Esophagus muscularis mucosa (tissue), 4 donors: ENCODE measurements at regions not wholly inside any gene's neighbourhood (a gene's known extent, or its start where the extent isn't known, plus 50 kb on each side); places are given as distances from the start of the nearest gene placed in this dataset.
"Not testable (repeated sequence)": the region's sequence is repeated elsewhere in the genome, so short reads cannot be mapped to it uniquely, and the experiment has no call there.

Experiments used
- DNase-seq: peaks from one replicate; pipeline ENCODE4 v3.0.0-alpha.2; 2017; ENCODE audit errors: extremely low spot score
- H3K27ac ChIP-seq, 4 donors: fragments of 200-600 bp; sonication (generic); replicated peaks in 1 of 4; 1 replicate in 3 of 4; 2 replicates in 1 of 4; pipeline ENCODE4 v1.5.1; 2016 to 2019; ENCODE audit warnings: mild to moderate bottlenecking in 1 of 4
- H3K27me3 ChIP-seq, 4 donors: fragments of 200-600 bp; sonication (generic); one replicate each; pipeline versions ENCODE4 v1.5.1 to v1.6.0; 2016 to 2019
- H3K36me3 ChIP-seq, 4 donors: fragments of 200-600 bp; sonication (generic); one replicate each; pipeline ENCODE4 v1.5.1; 2016 to 2019
- H3K4me1 ChIP-seq, 4 donors: fragments of 200-600 bp; sonication (generic); one replicate each; pipeline ENCODE4 v1.5.1; 2016 to 2019
- H3K4me3 ChIP-seq, 4 donors: fragments of 200-600 bp; sonication (generic); 1 replicate in 2 of 4; 2 replicates in 2 of 4; pipeline ENCODE4 v1.5.1; 2016 to 2019; ENCODE audit warnings: mild to moderate bottlenecking in 4 of 4, moderate library complexity in 1 of 4
- H3K9me3 ChIP-seq, 4 donors: fragments of 200-600 bp; sonication (generic); 1 replicate in 3 of 4; 2 replicates in 1 of 4; pipeline ENCODE4 v1.5.1; 2016 to 2019
- CTCF ChIP-seq, 3 experiments: fragments of 200-600 bp in 2 of 3; fragments of 450-650 bp in 1 of 3; sonication (generic) in 2 of 3; IDR thresholded peaks; one replicate each; pipeline ENCODE4 v1.5.1; 2017 to 2019; ENCODE audit warnings: antibody characterized with exemption in 3 of 3, mild to moderate bottlenecking in 2 of 3, moderate library complexity in 1 of 3
- EP300 ChIP-seq: sonication (generic); formaldehyde crosslinking; IDR thresholded peaks from one replicate; pipeline ENCODE4 v1.6.1; 2017; ENCODE audit warnings: antibody characterized with exemption
- POLR2A ChIP-seq: fragments of 450-650 bp; IDR thresholded peaks from one replicate; pipeline ENCODE4 v1.6.1; 2017; ENCODE audit warnings: antibody characterized with exemption, moderate library complexity, mild to moderate bottlenecking, low read depth
- POLR2AphosphoS5 ChIP-seq, 2 donors: sonication (generic); formaldehyde crosslinking; IDR thresholded peaks; one replicate each; pipeline ENCODE4 v1.6.1; 2017; ENCODE audit warnings: antibody characterized with exemption in 2 of 2
- WGBS: methylation state at CpG from one replicate; pipeline ENCODE4 v1.1.5; 2018; 5-methylcytosine and 5-hydroxymethylcytosine counted together
- intact Hi-C: fragments of 100-400 bp; cut with DNase I; formaldehyde crosslinking; loops from one replicate; pipeline ENCODE4 v1.15.1; 2023

DNA sequence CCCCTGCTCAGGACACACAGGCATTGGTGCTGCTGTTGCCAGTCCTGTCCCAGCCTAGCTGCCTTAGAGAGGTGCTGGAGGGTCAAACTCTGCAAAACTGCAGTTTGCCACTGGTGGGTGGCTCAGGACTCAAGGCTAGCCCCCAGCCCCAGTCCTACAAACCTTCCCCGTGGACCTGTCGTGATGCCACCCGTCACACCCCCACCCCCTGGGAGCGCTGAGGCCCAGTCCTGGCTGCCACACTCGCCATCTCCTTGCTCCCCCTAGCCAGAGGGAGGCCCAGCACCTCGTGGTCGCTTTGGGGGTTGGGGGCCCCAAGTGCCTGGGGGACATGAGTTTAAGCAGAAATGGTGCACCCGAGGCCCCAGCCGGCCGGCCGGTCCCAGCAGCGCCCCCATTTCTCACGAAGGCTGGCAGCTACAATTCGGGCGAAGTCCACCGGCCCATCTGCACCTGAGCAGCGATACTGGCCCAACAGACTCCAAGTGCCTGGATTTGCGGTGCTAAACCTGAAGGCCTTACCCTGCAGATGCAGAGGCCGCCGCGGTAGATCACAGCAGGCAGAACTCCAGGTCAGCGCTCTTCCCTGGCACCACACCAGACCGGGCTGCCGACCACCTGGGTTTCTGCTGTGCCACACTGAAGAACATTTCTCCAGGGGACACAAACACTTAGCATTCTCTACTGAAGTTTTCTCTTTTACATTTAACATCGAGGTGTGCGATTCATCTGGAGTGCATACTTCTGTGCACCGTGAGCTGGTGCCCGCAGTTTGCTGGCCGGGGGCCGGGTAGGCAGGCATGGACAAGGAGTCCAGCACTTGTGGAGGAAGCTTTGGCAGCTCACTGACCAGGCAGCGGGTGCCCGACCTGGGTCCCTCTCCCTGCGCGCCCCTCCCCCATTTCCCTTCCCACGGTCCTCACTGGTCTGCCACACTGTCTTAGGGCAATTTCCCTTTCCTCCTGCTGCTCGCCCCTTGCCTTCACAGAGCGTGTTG lies 130.0 kb downstream of the KCNJ12 start:
- H3K4me1 ChIP-seq, result peaks cover 0 to 5% (median 4%) of the 10 kb centered on the region in 4 donors
- no peak overlapping the region for H3K4me3 ChIP-seq
- 88% methylated on average over 35 of the region's 37 CpGs for WGBS
- H3K27ac ChIP-seq, result no peak overlapping the region
- no peaks in the 10 kb centered on the region for H3K9me3 ChIP-seq
- no peaks in the 10 kb centered on the region for H3K36me3 ChIP-seq
- no peak for DNase-seq
- intact Hi-C loops, result no loop called here
- peaks cover 0 to 25% (median 0%) of the 10 kb centered on the region in 4 donors for H3K27me3 ChIP-seq
- TF ChIP-seq CTCF (IDR thresholded peaks at IDR 0.05) (no peak), POLR2AphosphoS5 (IDR thresholded peaks at IDR 0.05) (no peak), EP300 (no peak), POLR2A (no peak)

DNA sequence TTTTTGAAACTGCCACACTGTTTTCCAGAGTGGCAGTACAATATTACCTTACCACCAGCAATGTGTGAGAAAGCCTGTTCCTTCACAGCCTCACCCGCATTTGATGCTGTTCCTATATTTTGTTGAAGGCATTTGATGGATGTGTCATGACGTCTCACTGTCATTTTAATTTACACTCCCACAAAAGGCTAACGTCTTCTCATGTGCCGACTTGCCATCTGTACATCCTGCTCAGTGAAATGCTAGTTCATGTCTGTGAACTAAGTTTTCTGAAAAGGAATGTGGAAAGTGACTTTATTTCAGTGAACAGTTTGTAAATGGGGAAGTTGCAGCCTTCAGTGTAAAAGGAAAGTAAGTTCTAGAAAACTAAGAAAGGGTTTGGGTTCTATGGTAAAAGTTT lies 131.6 kb downstream of the KCNJ12 start:
- H3K9me3 ChIP-seq, H3K36me3 ChIP-seq, H3K4me3 ChIP-seq, intact Hi-C loops, DNase-seq, H3K27ac ChIP-seq: not testable (repeated sequence)
- peaks cover 8 to 17% (median 17%) of the 10 kb centered on the region in 4 donors for H3K4me1 ChIP-seq
- WGBS, result 64% methylated on average over 4 of the region's 4 CpGs
- H3K27me3 ChIP-seq, result peaks cover 0 to 25% (median 0%) of the 10 kb centered on the region in 4 donors

DNA sequence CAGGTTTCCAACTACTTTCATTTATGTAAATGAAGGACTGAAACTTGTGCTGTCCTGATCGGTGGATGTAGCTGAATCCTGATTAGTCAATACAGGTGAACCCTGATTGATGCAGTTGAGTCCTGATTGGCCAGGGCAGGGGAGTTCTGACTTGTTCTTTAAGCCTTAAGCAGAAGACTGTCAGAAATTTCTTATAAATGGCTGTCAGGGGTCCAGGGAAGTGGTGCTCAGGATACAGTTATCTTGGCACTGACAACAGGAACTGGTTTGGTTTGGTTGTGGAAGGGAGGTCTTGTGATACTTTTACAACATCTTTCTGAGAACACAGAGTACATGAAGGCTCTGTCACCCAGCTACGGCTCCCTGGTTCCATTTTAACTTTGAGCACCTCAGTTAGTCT lies 132.1 kb downstream of the KCNJ12 start:
- intact Hi-C loops, result no loop called here
- 78% methylated on average over 2 of the region's 2 CpGs for WGBS
- peaks cover 9 to 19% (median 18%) of the 10 kb centered on the region in 4 donors for H3K4me1 ChIP-seq
- peaks cover 0 to 25% (median 0%) of the 10 kb centered on the region in 4 donors for H3K27me3 ChIP-seq
- no peaks in the 10 kb centered on the region for H3K36me3 ChIP-seq
- no peak for DNase-seq
- H3K27ac ChIP-seq, result no peak overlapping the region
- TF ChIP-seq POLR2AphosphoS5 (IDR thresholded peaks at IDR 0.05) (no peak), CTCF (IDR thresholded peaks at IDR 0.05) (no peak), POLR2A (no peak), EP300 (no peak)
- no peak overlapping the region for H3K4me3 ChIP-seq
- H3K9me3 ChIP-seq, result no peaks in the 10 kb centered on the region

DNA sequence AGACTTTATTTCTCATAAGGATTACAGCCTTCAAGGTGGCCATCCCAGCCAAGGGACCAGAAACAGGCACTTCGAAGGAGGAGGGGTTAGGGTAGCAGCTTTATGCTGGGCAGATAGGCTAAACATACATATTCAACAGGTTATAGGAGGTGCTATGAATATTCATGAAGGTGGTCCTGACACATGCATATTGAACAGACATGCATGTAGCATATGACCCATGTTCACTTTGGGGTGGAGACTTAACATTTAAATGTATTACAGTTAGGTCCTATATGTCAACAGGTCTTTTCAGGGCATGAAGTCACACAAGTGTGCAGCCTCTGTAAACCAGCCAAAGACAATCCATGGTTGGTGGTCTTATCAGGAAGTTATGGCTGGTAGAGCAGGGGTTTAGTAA lies 133.2 kb downstream of the KCNJ12 start:
- Histone ChIP-seq H3K4me1 (peaks cover 9 to 19% (median 18%) of the 10 kb centered on the region in 4 donors), H3K27me3 (peaks cover 0 to 25% (median 0%) of the 10 kb centered on the region in 4 donors)
- DNase-seq, H3K9me3 ChIP-seq, H3K4me3 ChIP-seq, H3K27ac ChIP-seq, H3K36me3 ChIP-seq, intact Hi-C loops: not testable (repeated sequence)
- WGBS, result 100% methylated on average over 1 of the region's 1 CpG

- Histone ChIP-seq H3K4me1 (peaks cover 9 to 19% (median 18%) of the 10 kb centered on the region in 4 donors), H3K27ac (peak overlapping the region; percentile 43 to 63 (median 50)), H3K27me3 (peaks cover 0 to 17% (median 0%) of the 10 kb centered on the region in 4 donors), H3K36me3 (no peaks in the 10 kb centered on the region), H3K9me3 (no peaks in the 10 kb centered on the region), H3K4me3 (peak overlapping the region; percentile 56 to 67 (median 58))
- no peak for TF ChIP-seq EP300
- TF ChIP-seq POLR2A, result no peak
- TF ChIP-seq POLR2AphosphoS5 (IDR thresholded peaks at IDR 0.05), result no peak
- TF ChIP-seq CTCF (IDR thresholded peaks at IDR 0.05), result no peak
- WGBS, result 52% methylated on average over 14 of the region's 14 CpGs
- intact Hi-C loops, result loop anchor here (2.0 to 10.0 kb wide), 3 partner anchors 54 to 389 kb away; no protein-coding TSS in a partner anchor
- DNase-seq, result no peak
These were observed 134.7 kb downstream of the KCNJ12 start for GRCh38 chr17:21510686-21511362.
